Activated naive CD4-positive, alpha-beta T cell treated with anti-CD3 and anti-CD28 coated beads, Interleukin-2, amount 50 U/mL, for 24 hours (primary cell): ENCODE measurements at regions not wholly inside any gene's neighbourhood (a gene's known extent, or its start where the extent isn't known, plus 50 kb on each side); places are given as distances from the start of the nearest gene placed in this dataset.

Source experiments
- H3K27ac Mint-ChIP-seq: one replicate; pipeline ENCODE4 v1.8.0; 2021; ENCODE audit warnings: mild to moderate bottlenecking, mixed read lengths
- H3K27me3 Mint-ChIP-seq: one replicate; pipeline ENCODE4 v1.8.0; 2021; ENCODE audit warnings: mixed read lengths
- H3K36me3 Mint-ChIP-seq: one replicate; pipeline ENCODE4 v1.8.0; 2021; ENCODE audit warnings: mixed read lengths
- H3K4me1 Mint-ChIP-seq: one replicate; pipeline ENCODE4 v1.8.0; 2021; ENCODE audit warnings: mixed read lengths
- H3K4me3 Mint-ChIP-seq: one replicate; pipeline ENCODE4 v1.8.0; 2021; ENCODE audit warnings: mild to moderate bottlenecking, mixed read lengths
- H3K9me3 Mint-ChIP-seq: one replicate; pipeline ENCODE4 v1.8.0; 2021; ENCODE audit warnings: mixed read lengths

DNA sequence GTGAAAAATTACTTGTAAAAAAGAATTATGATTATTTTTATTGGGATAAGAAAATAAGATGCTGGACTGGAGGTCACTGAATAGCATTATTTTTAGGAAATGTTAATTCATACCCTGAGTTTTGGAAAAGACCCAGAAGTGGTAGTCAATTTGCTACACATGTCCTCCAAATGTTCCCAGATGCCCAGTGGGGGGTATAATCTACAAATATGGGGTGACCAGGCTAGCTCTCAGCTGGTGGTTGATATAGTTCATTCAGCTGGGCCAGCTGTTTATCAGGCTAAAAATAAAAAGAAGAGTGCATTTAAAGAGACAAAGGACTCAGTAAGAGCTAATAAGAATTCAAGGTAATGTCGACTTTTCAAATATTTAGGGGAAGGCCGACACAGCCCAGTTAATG lies 402.0 kb upstream of the GOLIM4 start:
- H3K4me3 Mint-ChIP-seq: no peak overlapping the region
- no peaks in the 10 kb centered on the region for H3K27me3 Mint-ChIP-seq
- no peaks in the 10 kb centered on the region for H3K36me3 Mint-ChIP-seq
- H3K27ac Mint-ChIP-seq: no peak overlapping the region
- H3K4me1 Mint-ChIP-seq: no peaks in the 10 kb centered on the region
- H3K9me3 Mint-ChIP-seq: no peaks in the 10 kb centered on the region

DNA sequence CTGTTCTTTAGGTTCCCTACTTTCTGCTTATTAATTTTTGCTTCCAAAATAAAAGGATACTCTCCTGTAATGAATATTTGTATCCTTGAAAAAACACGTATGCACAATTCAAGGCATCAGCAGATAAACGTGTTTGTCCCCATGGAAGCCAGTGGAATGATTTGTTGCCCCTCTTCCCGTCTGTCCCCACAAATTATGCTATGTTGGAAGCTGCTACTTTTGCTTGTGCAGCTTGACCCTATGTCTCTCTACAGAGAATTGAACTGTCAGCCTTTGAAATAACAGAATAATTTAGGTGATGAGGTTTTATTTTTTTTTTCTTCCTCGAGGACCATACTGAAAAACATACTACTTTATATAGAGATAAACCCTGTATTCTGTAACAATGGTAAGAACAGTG lies 401.5 kb upstream of the GOLIM4 start:
- Mint-ChIP-seq H3K27me3 (no peaks in the 10 kb centered on the region), H3K4me1 (no peaks in the 10 kb centered on the region), H3K36me3 (no peaks in the 10 kb centered on the region), H3K9me3 (no peaks in the 10 kb centered on the region), H3K4me3 (no peak overlapping the region), H3K27ac (no peak overlapping the region)

DNA sequence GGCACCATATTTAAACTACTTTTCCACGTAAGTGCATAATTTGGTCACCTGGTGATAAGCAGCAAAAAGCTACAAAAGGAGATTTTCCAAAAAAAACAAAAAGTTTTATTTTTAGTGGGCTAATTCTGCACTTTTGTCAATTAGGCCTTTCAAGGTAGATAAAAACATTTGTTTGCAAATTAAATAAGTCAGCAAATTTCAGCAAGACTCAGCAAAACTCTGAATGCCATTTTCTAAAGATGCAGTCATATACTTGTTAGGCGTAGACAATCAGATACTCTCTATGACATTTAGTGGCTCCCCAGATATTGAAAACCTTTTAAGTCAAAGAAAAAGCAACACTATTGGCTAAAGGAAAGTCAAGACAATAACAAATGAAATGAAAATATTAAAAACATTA lies 400.2 kb upstream of the GOLIM4 start:
- H3K4me3 Mint-ChIP-seq: no peak overlapping the region
- no peaks in the 10 kb centered on the region for H3K9me3 Mint-ChIP-seq
- H3K36me3 Mint-ChIP-seq: no peaks in the 10 kb centered on the region
- no peaks in the 10 kb centered on the region for H3K4me1 Mint-ChIP-seq
- no peaks in the 10 kb centered on the region for H3K27me3 Mint-ChIP-seq
- no peak overlapping the region for H3K27ac Mint-ChIP-seq

DNA sequence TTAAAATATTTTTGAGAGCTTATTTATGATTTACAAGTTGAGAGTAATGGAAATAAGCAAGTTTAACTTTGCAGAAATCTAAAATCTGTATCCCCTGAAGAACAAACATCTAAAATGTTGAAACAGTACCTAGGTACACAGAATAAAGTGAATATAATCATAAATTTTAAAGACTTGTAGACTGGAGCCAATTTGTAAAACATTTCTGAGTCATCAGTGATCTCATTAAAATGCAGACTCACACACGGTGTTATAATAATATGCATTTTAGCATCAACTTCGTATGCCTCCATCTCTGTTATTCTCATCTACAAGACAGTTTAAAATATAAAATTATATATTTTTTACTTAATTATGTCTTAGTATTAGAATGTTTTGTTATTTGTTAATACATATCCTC lies 399.5 kb upstream of the GOLIM4 start:
- H3K36me3 Mint-ChIP-seq: no peaks in the 10 kb centered on the region
- H3K4me1 Mint-ChIP-seq: no peaks in the 10 kb centered on the region
- H3K9me3 Mint-ChIP-seq: no peaks in the 10 kb centered on the region
- H3K4me3 Mint-ChIP-seq: no peak overlapping the region
- H3K27ac Mint-ChIP-seq: no peak overlapping the region
- H3K27me3 Mint-ChIP-seq: no peaks in the 10 kb centered on the region

DNA sequence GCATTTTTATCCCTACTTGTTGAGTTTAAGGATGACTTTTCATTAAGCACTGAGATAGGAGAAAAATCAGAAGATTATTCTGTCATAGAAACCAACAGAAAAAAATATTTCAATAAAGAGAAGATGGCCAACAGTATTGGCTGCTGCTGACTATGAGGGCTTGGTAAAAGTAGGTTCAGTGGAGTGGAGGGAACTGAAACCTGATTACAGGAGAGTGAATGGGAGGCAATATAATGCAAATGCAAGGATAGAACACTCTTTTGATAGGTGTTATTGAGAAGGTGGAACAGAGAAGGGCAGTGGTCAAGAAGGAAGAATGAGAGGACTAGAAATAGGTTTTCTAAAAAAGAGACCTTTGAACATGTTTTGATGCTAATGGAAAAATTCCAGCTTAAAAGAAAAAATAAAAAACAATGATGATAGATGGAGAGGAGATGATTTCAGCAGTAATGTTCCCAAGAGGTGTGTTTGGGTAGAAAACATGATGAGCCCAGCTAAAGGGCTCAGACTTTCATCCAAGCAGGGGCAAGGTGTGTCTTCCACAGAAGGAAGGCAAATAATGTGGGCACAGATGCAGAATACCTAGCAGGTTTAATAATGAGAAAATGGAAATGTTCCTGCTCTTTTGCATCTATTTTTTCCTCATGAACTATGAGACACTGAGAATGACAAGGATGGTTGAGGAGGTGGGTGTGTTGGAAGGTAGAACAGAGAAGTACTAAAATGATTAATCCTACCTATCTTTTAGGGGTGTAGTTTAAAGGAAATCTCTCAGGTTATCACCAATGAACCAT lies 397.9 kb upstream of the GOLIM4 start:
- Mint-ChIP-seq H3K4me3 (no peak overlapping the region), H3K9me3 (no peaks in the 10 kb centered on the region), H3K36me3 (no peaks in the 10 kb centered on the region), H3K27me3 (no peaks in the 10 kb centered on the region), H3K27ac (no peak overlapping the region), H3K4me1 (no peaks in the 10 kb centered on the region)

DNA sequence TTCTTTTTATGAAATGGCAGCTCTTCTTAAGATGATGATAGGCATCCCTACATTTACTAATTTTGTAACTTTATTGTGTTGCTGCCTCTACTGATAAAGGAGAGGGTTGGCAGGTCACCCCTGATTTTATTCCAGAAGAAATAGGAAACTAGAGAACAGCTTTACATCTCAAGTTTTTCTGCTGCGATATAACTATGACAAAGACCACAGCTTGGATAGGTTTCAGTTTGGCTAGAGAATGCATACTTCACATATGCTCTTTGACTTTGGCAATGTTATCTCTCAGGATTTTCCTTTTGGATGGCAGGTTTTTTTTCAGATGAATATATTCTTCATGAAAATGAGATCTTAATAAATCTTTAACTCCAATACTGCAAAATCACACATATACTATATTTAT lies 395.3 kb upstream of the GOLIM4 start:
- H3K36me3 Mint-ChIP-seq: no peaks in the 10 kb centered on the region
- H3K9me3 Mint-ChIP-seq: no peaks in the 10 kb centered on the region
- H3K4me1 Mint-ChIP-seq: no peaks in the 10 kb centered on the region
- no peaks in the 10 kb centered on the region for H3K27me3 Mint-ChIP-seq
- H3K4me3 Mint-ChIP-seq: no peak overlapping the region
- H3K27ac Mint-ChIP-seq: no peak overlapping the region

DNA sequence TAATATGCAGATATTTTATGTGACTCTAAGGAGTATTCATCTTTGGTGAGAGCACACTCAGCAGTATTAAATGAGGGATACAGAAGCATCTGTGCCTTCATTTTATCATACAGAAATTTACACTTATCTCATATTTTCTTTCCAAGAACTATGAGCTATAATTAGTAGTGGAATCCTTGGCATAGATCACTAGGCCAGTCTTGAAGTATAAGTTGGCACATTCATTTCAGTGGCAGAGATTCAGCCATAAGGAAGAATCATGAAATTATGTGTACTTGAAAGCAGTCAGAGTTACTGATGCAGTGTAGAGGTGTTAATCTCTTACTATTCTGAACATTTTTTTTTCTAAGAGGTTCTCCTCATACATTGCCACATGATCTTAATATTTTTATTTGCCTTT lies 393.6 kb upstream of the GOLIM4 start:
- Mint-ChIP-seq H3K27ac (no peak overlapping the region), H3K27me3 (no peaks in the 10 kb centered on the region), H3K36me3 (no peaks in the 10 kb centered on the region), H3K4me3 (no peak overlapping the region), H3K4me1 (no peaks in the 10 kb centered on the region), H3K9me3 (no peaks in the 10 kb centered on the region)

DNA sequence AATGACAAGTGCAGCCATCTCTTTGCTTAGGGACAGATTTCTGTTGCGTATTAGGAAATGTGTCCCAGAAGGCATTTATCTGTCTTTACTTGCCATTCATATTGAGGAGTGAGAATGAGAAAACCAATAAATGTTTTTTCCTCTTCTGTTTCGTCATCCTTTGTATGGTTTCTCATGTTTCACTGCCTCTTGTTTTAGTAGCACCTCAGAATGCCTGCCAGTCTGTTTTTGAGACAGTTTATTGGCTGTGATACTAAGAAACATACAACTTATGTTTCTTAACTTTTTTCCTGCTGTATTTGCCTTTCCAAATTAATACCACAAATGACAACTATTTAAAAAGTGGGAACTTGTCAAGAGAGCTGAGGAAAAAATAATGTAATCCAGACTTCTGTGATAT lies 390.2 kb upstream of the GOLIM4 start:
- no peaks in the 10 kb centered on the region for H3K36me3 Mint-ChIP-seq
- H3K4me3 Mint-ChIP-seq: no peak overlapping the region

DNA sequence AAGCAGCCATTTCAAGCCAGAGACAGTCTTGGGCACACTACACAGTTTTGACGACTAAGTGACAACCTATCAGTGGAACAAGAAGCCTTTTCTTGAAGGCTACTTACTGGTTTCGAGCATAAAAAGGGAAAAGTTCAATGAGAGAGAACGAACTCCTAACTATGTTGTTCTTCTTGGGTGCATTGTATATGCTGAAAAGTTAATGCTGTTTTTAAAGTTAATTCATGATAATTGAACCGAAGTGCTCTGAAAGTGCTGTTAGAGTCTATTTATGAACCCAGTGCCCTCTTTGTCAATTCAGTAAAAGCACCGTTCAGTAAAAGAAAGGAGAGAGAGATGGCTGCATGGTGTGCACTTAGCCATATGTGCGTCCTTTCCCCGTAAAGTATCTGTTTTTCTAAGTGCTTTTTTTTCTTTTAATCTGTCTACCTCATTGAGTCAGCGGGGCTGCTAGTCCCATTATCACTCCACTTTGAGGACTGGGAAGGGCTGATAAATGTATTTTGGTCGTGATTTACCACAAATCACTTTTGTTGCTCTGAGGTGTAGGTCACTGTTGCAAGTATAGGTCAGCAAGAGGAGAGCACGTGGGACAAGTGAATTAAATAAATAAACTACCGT lies 380.7 kb upstream of the GOLIM4 start:
- no peaks in the 10 kb centered on the region for H3K4me1 Mint-ChIP-seq
- no peak overlapping the region for H3K27ac Mint-ChIP-seq
- H3K9me3 Mint-ChIP-seq: no peaks in the 10 kb centered on the region
- no peaks in the 10 kb centered on the region for H3K36me3 Mint-ChIP-seq
- no peak overlapping the region for H3K4me3 Mint-ChIP-seq
- no peaks in the 10 kb centered on the region for H3K27me3 Mint-ChIP-seq

More for the DNA sequence above, 390.2 kb upstream of the GOLIM4 start:
- H3K27me3 Mint-ChIP-seq: no peaks in the 10 kb centered on the region
- H3K27ac Mint-ChIP-seq: no peak overlapping the region
- H3K9me3 Mint-ChIP-seq: peaks cover 4% of the 10 kb centered on the region
- no peaks in the 10 kb centered on the region for H3K4me1 Mint-ChIP-seq

DNA sequence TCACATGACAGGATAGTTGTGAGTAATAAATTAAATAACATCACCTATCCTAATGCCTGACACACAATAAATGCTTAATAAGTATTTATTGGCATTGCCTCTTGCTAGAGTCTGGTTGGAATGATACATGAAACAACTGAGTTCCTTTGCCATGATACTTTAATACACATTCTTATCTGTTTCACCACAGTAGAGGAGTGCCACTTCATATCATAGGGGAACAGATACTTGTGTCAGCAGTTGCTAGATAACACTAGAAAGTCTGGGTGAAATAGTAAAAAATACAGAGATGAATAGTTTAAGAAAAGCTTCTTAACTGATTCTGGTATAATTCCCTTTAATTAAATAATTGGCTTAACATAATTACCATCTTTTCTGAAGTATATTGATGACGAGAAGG lies 380.0 kb upstream of the GOLIM4 start:
- Mint-ChIP-seq H3K9me3 (no peaks in the 10 kb centered on the region), H3K4me3 (no peak overlapping the region), H3K36me3 (no peaks in the 10 kb centered on the region), H3K27me3 (no peaks in the 10 kb centered on the region), H3K4me1 (no peaks in the 10 kb centered on the region), H3K27ac (no peak overlapping the region)

DNA sequence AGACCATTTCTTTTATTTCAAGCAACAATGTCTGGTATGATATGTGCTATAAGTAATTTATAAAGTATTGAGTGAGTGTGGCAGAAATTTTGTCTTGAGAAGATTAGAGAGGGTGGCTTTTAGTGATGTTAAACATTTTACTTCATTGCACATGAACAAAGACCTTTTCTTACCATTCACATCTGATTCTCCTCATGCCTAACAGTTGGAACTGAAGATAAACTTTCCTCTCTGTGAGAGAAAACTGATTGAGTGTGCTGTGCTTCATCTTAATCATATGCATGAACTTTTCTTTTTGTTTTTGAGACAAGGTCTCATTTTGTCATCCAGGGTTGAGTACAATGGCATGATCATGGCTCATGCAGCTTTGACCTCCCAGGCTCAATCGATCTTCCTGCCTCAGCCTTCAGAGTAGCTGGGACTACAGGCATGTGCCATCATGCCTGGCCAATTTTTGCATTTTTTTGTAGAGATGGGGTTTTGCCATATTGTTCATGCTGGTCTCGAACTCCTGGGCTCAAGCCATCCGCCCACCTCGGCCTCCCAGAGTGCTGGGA lies 377.7 kb upstream of the GOLIM4 start:
- Mint-ChIP-seq H3K4me3 (no peak overlapping the region), H3K4me1 (no peaks in the 10 kb centered on the region), H3K27ac (no peak overlapping the region), H3K36me3 (no peaks in the 10 kb centered on the region), H3K27me3 (no peaks in the 10 kb centered on the region), H3K9me3 (no peaks in the 10 kb centered on the region)

DNA sequence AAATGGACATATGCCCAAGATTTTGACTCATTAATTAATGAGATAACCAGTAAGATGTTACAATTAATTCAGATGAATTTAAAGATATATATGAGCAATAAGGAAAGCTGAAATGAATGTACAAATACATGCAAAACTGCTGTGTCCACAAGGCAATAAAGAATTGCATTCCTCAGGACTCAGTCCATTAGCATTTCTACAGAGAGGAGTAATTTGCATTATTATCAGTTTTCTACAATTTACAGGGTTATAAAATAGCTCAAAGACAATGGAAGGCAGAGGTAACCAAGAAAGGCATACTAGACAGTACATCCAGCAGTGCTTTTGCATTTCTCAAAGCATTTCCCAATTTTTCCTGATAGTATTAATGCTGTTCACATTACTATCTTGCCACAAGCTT lies 377.1 kb upstream of the GOLIM4 start:
- H3K4me3 Mint-ChIP-seq: no peak overlapping the region
- H3K27ac Mint-ChIP-seq: no peak overlapping the region
- H3K4me1 Mint-ChIP-seq: no peaks in the 10 kb centered on the region
- H3K27me3 Mint-ChIP-seq: no peaks in the 10 kb centered on the region
- no peaks in the 10 kb centered on the region for H3K9me3 Mint-ChIP-seq
- no peaks in the 10 kb centered on the region for H3K36me3 Mint-ChIP-seq

DNA sequence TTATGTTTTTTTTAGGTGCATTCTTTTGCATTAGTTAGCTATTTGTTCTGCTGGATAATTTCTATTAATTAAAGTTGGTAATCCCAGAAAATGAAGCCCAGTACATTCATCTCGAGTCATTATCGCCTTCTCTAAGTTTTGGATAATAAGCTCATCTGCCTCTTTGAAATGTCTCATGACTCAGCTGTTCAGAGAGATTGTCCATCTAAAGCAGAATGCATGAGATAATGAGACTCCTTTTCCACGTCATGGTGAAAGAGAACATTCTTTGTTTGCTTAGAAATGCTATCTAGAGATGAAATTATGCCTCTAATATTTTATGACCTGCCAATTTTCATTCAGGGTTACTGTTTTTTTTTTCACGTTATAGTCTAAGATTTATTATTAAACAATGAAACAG lies 374.7 kb upstream of the GOLIM4 start:
- H3K36me3 Mint-ChIP-seq: no peaks in the 10 kb centered on the region
- H3K9me3 Mint-ChIP-seq: no peaks in the 10 kb centered on the region
- H3K27ac Mint-ChIP-seq: no peak overlapping the region
- H3K4me3 Mint-ChIP-seq: no peak overlapping the region
- no peaks in the 10 kb centered on the region for H3K27me3 Mint-ChIP-seq
- H3K4me1 Mint-ChIP-seq: no peaks in the 10 kb centered on the region

DNA sequence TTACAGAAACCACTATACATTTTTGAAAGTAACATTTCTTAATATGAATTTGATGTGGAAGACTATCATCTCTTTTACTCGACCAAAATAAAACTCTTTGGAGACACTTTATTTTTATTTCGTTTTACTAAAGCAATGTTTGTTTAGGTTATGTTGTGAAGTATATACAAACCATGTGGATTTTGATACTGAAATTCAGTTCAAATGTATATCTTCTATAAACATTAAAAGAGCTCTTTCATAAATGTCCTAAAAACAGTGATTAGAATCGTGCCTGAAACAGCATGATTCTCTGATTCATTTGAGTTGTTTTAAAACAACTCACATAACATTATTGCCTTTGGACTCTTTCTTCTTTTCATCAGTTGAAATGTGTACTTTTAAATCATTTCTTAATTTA lies 373.7 kb upstream of the GOLIM4 start:
- no peaks in the 10 kb centered on the region for H3K27me3 Mint-ChIP-seq
- no peak overlapping the region for H3K27ac Mint-ChIP-seq
- peaks cover 6% of the 10 kb centered on the region for H3K9me3 Mint-ChIP-seq
- no peaks in the 10 kb centered on the region for H3K4me1 Mint-ChIP-seq
- H3K36me3 Mint-ChIP-seq: no peaks in the 10 kb centered on the region
- no peak overlapping the region for H3K4me3 Mint-ChIP-seq

DNA sequence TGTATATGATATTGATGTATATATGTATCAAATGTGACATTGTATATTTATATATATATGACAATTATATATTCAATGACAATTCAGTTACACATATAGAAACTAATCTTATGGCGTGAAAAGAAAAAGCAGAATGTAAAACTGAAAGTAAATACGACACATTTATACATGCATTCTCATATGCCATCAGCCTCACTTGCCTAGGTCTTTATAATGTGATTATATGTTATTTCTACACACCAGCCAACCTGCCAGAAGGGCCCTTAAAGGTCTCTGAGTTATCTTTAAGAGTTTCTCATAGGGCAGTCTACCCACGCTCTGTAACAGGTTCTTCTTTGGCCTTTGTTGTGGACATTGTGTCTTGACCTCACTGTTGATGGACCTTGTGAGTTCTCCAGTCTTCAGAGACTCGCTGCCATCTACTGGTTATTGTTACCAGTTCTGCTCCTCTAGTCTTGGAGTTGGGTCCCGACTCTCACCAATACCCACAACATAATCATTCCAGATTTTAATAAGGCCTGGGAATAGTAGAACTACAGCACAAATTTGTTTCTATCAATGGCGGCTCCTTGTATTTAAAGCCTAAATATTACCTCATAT lies 371.5 kb upstream of the GOLIM4 start:
- no peaks in the 10 kb centered on the region for H3K4me1 Mint-ChIP-seq
- H3K27me3 Mint-ChIP-seq: no peaks in the 10 kb centered on the region
- no peak overlapping the region for H3K4me3 Mint-ChIP-seq
- no peak overlapping the region for H3K27ac Mint-ChIP-seq
- peaks cover 7% of the 10 kb centered on the region for H3K9me3 Mint-ChIP-seq
- H3K36me3 Mint-ChIP-seq: no peaks in the 10 kb centered on the region

DNA sequence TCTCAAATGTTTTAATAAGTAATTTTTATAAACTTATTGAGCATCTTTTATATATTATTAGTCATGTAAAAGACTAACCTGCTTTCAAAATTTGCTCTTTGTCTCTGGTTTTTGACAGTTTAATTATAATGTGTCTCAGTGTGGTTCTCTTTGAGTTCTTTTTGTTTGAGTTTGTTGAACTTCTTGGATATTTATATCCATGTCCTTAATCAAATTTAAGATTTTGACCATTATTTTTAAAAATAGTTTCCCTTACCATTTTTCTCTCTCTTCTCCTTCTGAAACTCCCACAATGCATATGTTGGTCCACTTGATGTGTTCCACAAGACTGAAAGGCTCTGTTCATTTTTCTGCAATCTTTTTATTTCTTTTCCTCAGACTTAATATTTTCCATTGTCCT lies 366.1 kb upstream of the GOLIM4 start:
- Mint-ChIP-seq H3K27me3 (peaks cover 1% of the 10 kb centered on the region), H3K36me3 (no peaks in the 10 kb centered on the region), H3K4me3 (no peak overlapping the region), H3K27ac (no peak overlapping the region), H3K9me3 (peaks cover 19% of the 10 kb centered on the region), H3K4me1 (no peaks in the 10 kb centered on the region)
